ENCODE measurements at regions not wholly inside any gene's neighbourhood (a gene's known extent, or its start where the extent isn't known, plus 50 kb on each side); places are given as distances from the start of the nearest gene placed in this dataset.

- TF ChIP-seq POLR2A (IDR thresholded peaks at IDR 0.05; ENCODE audit: low read length) (no peak), GATA1 (IDR thresholded peaks at IDR 0.05; ENCODE audit: low read depth, low read length) (no peak)
These were observed 75.4 kb upstream of the PRNP start for GRCh38 chr20:4610871-4611270.

Measured in erythroblast (primary cell).